ENCODE measurements at regions not wholly inside any gene's neighbourhood (a gene's known extent, or its start where the extent isn't known, plus 50 kb on each side); places are given as distances from the start of the nearest gene placed in this dataset.

- no peak for DNase-seq (ENCODE audit: low read depth, low spot score)
These were observed 230.9 kb downstream of the AUH start for GRCh38 chr9:91130796-91131318.

DNA sequence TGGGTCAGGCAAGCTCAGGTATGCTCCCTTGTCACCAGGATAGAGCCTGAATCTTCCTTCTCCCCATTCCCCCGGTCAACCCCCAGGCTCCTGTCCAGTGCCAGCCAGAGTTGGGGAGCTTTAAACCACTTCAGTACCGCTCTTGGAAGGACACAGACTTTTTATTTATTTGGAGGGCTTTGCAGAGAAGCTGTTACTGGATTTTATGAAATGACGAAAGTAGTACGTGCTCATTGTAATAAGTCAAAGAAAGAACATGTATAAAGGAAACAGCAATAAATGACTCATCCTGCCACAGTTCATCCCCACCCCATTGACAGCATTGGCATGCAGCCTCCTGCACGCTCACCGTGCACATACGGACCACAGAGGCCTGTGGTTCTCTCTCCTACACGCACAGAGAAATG lies 230.3 kb downstream of the AUH start:
- peak; percentile 22 for DNase-seq (ENCODE audit: low read depth, low spot score)

DNA sequence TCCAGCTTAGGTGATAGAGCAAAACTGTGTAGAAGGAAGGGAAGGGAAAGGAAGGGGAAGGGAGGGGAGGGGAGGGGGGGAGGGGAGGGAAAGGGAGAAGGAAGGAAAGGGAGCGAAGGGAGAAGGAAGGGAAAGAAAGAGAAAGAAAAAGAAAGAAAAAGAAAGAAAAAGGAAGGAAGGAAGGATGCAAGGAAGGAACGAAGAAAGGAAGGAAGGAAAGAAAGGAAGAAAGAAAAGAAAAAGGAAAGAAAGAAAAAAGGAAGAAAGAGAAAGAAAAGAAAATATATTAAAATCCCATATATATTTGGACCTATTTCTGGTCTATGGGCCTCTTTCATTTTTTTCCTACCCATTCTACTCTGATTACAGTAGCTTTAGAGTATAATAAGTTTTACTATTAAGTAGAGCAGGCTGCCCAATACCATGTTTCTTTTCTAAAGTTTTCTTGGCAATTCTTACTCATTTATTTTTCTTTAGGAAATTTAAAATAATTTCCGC lies 229.1 kb downstream of the AUH start:
- DNase-seq (ENCODE audit: low read depth, low spot score), result no peak

- no peak for DNase-seq (ENCODE audit: low read depth, low spot score)
These were observed 227.1 kb downstream of the AUH start for GRCh38 chr9:91134608-91135007.

DNA sequence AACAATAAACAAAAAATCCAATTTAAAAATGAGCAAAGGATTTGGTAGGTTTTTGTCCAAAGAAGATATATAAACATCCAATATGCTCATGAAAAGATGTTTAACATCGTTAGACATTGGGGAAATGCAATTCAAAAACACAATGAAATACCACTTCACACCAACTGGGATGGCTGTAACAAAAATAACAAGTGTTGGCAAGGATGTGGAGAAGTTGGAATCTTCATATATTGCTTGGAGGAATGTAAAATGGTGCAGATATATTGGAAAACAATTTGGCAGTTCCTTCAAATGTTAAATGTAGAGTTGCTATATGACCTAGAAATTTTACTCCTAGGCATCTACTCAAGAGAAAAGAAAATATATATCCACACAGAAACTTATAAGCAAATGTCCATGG lies 224.3 kb downstream of the AUH start:
- no peak for DNase-seq (ENCODE audit: low read depth, low spot score)

DNA sequence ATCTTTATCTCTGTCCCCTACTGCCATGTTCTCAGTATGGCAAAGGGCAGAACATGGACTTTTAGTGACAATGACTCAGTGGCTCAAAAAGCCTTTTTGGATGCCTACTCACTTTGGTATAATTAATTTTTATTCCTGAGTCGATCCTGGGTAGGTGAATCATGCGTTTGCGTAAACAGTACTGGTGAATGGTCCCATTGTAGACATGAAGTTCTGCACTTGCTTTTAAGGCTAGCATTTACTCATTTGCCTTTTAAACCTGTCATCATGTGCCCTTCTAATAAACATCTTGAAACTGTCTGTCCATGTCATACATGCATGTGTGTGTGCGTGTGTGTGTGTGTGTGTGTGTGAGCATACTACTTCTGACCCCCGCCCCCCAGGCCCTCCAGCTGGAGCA lies 223.0 kb downstream of the AUH start:
- DNase-seq (ENCODE audit: low read depth, low spot score), result no peak

DNA sequence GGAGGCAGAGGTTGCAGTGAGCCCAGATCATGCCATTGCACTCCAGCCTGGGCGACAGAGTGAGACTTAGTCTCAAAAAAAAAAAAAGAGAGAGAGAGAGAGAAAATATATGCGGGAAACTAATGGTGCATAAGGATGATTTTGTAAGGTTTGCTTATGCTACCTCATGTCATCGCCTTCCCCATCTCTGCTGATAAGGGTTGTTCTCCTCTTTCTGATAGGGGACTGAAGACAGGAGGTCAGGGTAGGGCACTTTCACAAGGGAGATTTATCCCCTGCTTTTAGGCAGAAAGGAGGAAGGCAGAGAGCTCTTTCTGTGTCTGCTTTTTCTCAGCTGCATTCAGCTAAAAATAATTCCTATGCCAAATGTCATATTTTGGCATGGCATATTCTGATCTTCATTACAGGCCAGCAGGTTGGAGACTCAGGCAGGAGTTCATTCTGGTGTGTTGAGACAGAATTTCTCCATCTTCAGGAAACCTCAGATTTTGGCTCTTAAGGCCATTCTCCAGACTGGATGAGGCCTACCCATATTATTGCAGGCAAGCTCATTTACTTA lies 220.2 kb downstream of the AUH start:
- no peak for DNase-seq (ENCODE audit: low read depth, low spot score)

DNA sequence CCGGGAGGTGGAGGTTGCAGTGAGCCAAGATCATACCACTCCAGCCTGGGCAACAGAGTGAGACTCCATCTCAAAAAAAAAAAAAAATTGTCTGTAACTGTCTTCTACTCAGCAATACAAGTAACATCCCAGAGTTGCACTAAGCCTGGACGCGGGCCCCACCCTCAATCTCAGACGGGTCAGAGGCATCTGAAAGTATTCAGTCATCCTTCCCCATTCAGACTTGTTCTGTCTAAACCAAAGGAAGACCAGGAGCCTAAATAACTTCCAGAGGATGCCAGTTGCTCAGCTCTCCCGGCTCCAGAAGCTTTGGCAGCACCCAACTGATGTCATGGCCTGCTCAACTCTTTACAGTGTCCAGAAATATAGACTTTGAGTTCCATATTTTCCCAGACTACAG lies 218.6 kb downstream of the AUH start:
- no peak for DNase-seq (ENCODE audit: low read depth, low spot score)

DNA sequence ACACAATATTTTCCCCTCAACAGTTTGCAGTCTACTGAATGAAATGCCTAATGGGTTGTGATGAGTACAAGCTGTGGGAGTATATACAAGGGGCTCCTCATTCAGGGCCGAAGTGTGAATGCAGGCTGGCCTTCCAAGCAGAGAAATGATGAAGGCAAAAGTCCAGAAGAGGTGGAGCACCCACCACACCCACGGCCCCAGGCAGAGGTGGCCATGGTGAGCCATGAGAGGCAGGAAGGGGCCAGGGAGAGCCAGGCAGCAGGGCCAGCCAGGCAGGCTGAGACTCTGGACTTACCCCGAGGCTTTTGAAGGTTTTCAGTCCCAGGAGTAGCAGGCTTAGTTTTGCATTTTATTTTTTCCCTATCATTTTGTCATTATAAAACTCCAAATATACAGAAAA lies 218.1 kb downstream of the AUH start:
- DNase-seq (ENCODE audit: low read depth, low spot score), result no peak

DNA sequence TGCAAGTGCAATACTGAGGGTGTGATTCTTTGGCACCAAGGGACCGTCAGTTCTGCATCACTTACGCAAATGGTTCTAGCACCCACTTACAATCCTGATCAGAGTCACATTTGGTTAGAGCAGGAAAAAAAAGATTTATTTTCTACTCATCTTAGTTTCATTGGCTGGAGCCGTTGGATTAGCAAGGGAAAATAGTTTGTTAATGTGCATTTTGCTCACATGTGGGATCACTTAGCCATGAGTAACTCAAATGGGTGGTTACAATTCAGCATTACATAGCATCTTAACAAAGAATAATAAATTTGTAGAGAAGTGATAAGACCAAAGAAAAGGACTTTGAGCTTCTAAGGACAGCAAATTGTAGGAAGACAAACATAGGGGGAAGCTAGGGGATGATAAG lies 216.9 kb downstream of the AUH start:
- DNase-seq (ENCODE audit: low read depth, low spot score), result no peak

GRCh38 chr9:91145496-91145895 lies 216.2 kb downstream of the AUH start:
- DNase-seq (ENCODE audit: low read depth, low spot score), result no peak

DNA sequence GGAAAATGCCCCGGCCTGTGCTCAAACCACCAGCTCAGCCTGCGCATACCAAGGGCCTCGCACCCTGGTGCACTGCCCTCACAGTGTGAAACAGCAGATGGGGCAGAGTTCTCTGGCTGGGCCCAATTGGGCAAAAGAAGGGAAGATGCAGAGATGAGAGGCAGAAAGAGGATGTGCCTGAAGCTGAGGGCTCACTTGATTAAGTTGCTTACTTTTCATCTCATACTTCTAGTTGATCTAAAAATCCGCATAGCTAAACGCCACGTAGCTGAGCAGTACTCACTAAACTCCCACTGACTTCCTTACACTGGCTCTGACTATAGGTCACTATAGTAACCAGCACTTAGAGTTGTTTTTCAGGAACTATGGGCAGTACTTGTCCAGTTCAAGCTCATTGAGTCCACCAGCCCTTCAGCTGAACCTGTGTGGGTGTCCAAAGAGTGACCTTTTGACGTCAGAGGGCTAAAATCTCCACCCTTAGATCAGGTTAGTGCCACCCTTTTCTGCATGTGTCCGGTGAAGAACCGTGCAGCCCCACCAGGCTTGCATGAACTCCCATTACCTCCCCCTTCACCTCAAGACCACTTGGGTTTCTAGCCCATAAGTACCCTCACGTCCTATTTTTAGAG lies 215.2 kb downstream of the AUH start:
- DNase-seq (ENCODE audit: low read depth, low spot score), result no peak

DNA sequence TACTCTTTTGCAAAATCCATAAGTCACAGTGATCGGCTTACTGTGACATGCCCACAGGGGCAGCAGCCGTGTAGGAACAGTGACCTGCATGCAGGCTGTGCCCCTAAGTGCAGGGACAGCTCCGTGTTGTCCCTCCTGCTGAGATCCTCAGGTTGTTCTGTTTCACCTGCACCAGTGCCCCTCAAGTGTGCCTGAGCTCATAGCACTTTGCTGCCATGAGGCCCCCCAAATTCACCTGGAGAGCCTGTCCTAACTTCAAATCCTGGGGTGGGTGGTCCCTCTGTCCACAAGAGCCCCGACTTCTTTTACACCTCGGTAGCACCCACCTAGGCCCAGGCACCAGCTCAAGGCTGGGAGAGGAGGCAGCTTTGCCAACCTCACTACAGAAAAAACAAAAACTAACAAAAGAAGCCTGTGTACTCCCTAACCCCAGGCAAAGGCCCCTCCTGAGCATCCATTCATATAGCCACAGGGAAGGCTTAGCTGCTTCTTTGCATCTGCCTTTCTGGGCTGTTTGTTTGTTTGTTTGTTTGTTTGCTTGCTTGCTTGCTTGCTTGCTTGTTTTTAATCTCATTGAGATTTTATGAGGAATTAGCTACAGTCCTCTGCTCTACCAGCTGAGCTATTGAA lies 214.5 kb downstream of the AUH start:
- no peak for DNase-seq (ENCODE audit: low read depth, low spot score)

DNA sequence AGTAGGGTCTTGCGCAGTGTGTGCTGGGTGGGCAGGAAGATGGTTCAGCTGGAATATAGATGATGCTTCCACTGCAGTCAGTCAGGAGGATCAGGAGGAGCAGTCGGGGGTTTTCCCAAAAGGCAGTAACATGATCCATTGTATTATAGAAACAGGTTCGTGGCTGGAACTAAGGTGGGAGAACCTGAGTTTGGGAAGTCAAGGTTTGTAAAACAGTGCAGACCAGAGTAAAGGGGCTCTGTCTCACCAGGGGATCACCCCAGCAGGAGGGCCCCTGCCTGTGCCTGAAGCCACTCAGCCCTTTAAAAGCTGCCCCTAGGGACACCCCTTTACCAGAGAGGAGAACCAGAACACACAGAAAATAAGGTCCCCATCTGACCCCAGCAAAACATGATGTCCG lies 213.4 kb downstream of the AUH start:
- no peak for DNase-seq (ENCODE audit: low read depth, low spot score)

- no peak for DNase-seq (ENCODE audit: low read depth, low spot score)
These were observed 211.3 kb downstream of the AUH start for GRCh38 chr9:91150273-91150997.

- DNase-seq (ENCODE audit: low read depth, low spot score), result no peak
These were observed 210.6 kb downstream of the AUH start for GRCh38 chr9:91150998-91151717.

GRCh38 chr9:91151718-91152095 lies 210.0 kb downstream of the AUH start:
- DNase-seq (ENCODE audit: low read depth, low spot score), result no peak

DNA sequence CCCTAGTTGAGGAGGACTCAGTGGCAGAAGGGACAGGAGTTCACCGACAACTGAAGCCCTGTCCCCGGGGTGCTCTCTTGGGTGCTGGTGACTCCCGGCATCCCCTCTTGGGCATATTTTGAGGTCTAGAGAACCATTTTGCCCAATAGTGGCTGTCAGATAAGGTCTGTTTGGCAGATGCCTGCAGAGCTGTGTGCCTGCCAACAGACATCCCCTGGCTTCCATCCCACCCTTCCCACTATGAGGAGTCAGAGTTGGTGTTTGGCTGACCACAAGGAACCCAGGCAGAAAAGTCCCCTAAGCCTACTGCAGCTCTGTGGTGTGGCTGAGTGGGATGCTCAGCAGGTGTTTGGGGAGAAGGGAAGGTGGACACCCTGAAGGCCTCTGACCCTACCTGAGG lies 207.0 kb downstream of the AUH start:
- DNase-seq (ENCODE audit: low read depth, low spot score), result no peak

GRCh38 chr9:91155181-91155580 lies 206.5 kb downstream of the AUH start:
- DNase-seq (ENCODE audit: low read depth, low spot score), result no peak

GRCh38 chr9:91155746-91156376 lies 205.9 kb downstream of the AUH start:
- no peak for DNase-seq (ENCODE audit: low read depth, low spot score)

Data from pulmonary artery endothelial cell (primary cell).